Endodermal cell (in vitro differentiated cells): ENCODE measurements at regions not wholly inside any gene's neighbourhood (a gene's known extent, or its start where the extent isn't known, plus 50 kb on each side); places are given as distances from the start of the nearest gene placed in this dataset.
A peak's percentile ranks its signal among the peaks of the same experiment; 100 is the strongest.

ENCODE experiments used
- DNase-seq: peaks from one replicate; pipeline ENCODE4 v3.0.0-alpha.2; 2017
- H3K27ac ChIP-seq: 2 replicates; pipeline ENCODE4 v1.5.1; 2013; ENCODE audit warnings: mild to moderate bottlenecking, low read depth, low read length, moderate library complexity
- H3K27me3 ChIP-seq: 2 replicates; pipeline ENCODE4 v1.6.1; 2013; ENCODE audit warnings: mild to moderate bottlenecking, low read length, moderate library complexity; ENCODE audit not compliant: insufficient read depth, control insufficient read depth, poor library complexity, severe bottlenecking
- H3K36me3 ChIP-seq: 2 replicates; pipeline ENCODE4 v1.7.0; 2013; ENCODE audit warnings: mild to moderate bottlenecking, low read length, moderate library complexity; ENCODE audit not compliant: control insufficient read depth, insufficient read depth
- H3K4me1 ChIP-seq: one replicate; pipeline ENCODE4 v1.7.0; 2013; ENCODE audit warnings: low read length; ENCODE audit not compliant: control insufficient read depth, insufficient read depth
- H3K4me3 ChIP-seq: 2 replicates; pipeline ENCODE4 v1.5.1; 2013; ENCODE audit warnings: mild to moderate bottlenecking, low read length, moderate library complexity
- H3K9ac ChIP-seq: 2 replicates; pipeline ENCODE4 v1.6.1; 2013; ENCODE audit warnings: mild to moderate bottlenecking, low read length, moderate library complexity; ENCODE audit not compliant: poor library complexity, severe bottlenecking; ENCODE audit errors: extremely low read depth
- H3K9me3 ChIP-seq: 2 replicates; pipeline ENCODE4 v1.6.1; 2013; ENCODE audit warnings: mild to moderate bottlenecking, low read length, moderate library complexity; ENCODE audit not compliant: control insufficient read depth
- H3K27ac Mint-ChIP-seq: 2 replicates; pipeline ENCODE4 v1.8.0; 2020; ENCODE audit warnings: mixed read lengths
- H3K27me3 Mint-ChIP-seq: 2 replicates; pipeline ENCODE4 v1.8.0; 2021; ENCODE audit warnings: mild to moderate bottlenecking, mixed read lengths; ENCODE audit not compliant: insufficient read depth
- H3K36me3 Mint-ChIP-seq: 2 replicates; pipeline ENCODE4 v1.8.0; 2020; ENCODE audit warnings: low read depth, mixed read lengths
- H3K4me1 Mint-ChIP-seq: 2 replicates; pipeline ENCODE4 v1.8.0; 2020; ENCODE audit warnings: mixed read lengths
- H3K4me3 Mint-ChIP-seq: 2 replicates; pipeline ENCODE4 v1.8.0; 2020; ENCODE audit warnings: mild to moderate bottlenecking, moderate library complexity, mixed read lengths
- H3K9me3 Mint-ChIP-seq: 2 replicates; pipeline ENCODE4 v1.8.0; 2020; ENCODE audit warnings: mild to moderate bottlenecking, mixed read lengths
- CTCF ChIP-seq: fragments of 200-600 bp; sonication (generic); conservative IDR thresholded peaks from 2 replicates; pipeline ENCODE4 v1.5.0; 2021; ENCODE audit warnings: antibody characterized with exemption, mild to moderate bottlenecking
- WGBS, 2 experiments: methylation state at CpG; one replicate each; pipeline versions ENCODE4 v1.1.5 to v1.1.7; 2013; ENCODE audit warnings: missing lambda C conversion rate in 2 of 2, mixed read lengths in 1 of 2; ENCODE audit not compliant: insufficient coverage in 1 of 2, insufficient read length in 1 of 2; 5-methylcytosine and 5-hydroxymethylcytosine counted together

- Histone ChIP-seq H3K27ac (no peak overlapping the region), H3K4me1 (no peaks in the 10 kb centered on the region), H3K4me3 (no peak overlapping the region), H3K9me3 (no peaks in the 10 kb centered on the region), H3K36me3 (no peaks in the 10 kb centered on the region), H3K27me3 (no peaks in the 10 kb centered on the region), H3K9ac (no peak overlapping the region)
- no peak for DNase-seq
- no peak for TF ChIP-seq CTCF
- no peaks in the 10 kb centered on the region for H3K36me3 Mint-ChIP-seq
- H3K4me3 Mint-ChIP-seq = no peak overlapping the region
- H3K27me3 Mint-ChIP-seq = peaks cover 9% of the 10 kb centered on the region
- H3K9me3 Mint-ChIP-seq = peaks cover 16% of the 10 kb centered on the region
- 86 to 94% methylated on average over 7 of the region's 7 CpGs for WGBS, 2 experiments
- no peak overlapping the region for H3K27ac Mint-ChIP-seq
- H3K4me1 Mint-ChIP-seq = no peaks in the 10 kb centered on the region
Measured at GRCh38 chr11:71309181-71309580, 56.8 kb upstream of the SHANK2 start.

- peak; percentile 39 for DNase-seq
- H3K4me1 ChIP-seq = no peaks in the 10 kb centered on the region
- Mint-ChIP-seq H3K4me1 (no peaks in the 10 kb centered on the region), H3K9me3 (peaks cover 14% of the 10 kb centered on the region), H3K36me3 (no peaks in the 10 kb centered on the region), H3K27ac (no peak overlapping the region), H3K4me3 (no peak overlapping the region), H3K27me3 (peaks cover 12% of the 10 kb centered on the region)
- no peak overlapping the region for H3K27ac ChIP-seq
- WGBS, 2 experiments = 84 to 89% methylated on average over 4 to 5 of the region's 5 CpGs
- H3K4me3 ChIP-seq = no peak overlapping the region
- no peaks in the 10 kb centered on the region for H3K36me3 ChIP-seq
- no peaks in the 10 kb centered on the region for H3K27me3 ChIP-seq
- TF ChIP-seq CTCF = no peak
- H3K9ac ChIP-seq = no peak overlapping the region
- H3K9me3 ChIP-seq = no peaks in the 10 kb centered on the region
Measured at GRCh38 chr11:71307811-71308645, 55.7 kb upstream of the SHANK2 start.

GRCh38 chr11:71305451-71306125 is 53.2 kb upstream of the SHANK2 start:
- Histone ChIP-seq H3K27me3 (no peaks in the 10 kb centered on the region), H3K9me3 (no peaks in the 10 kb centered on the region), H3K4me1 (no peaks in the 10 kb centered on the region), H3K36me3 (no peaks in the 10 kb centered on the region), H3K9ac (no peak overlapping the region), H3K4me3 (no peak overlapping the region), H3K27ac (no peak overlapping the region)
- TF ChIP-seq CTCF = no peak
- Mint-ChIP-seq H3K9me3 (peaks cover 6% of the 10 kb centered on the region), H3K27ac (no peak overlapping the region), H3K36me3 (no peaks in the 10 kb centered on the region), H3K4me1 (no peaks in the 10 kb centered on the region), H3K4me3 (no peak overlapping the region), H3K27me3 (peaks cover 8% of the 10 kb centered on the region)
- WGBS, 2 experiments = 92 to 94% methylated on average over 13 to 18 of the region's 18 CpGs
- DNase-seq = peak; percentile 24
